Neural cell (in vitro differentiated cells): ENCODE measurements at regions not wholly inside any gene's neighbourhood (a gene's known extent, or its start where the extent isn't known, plus 50 kb on each side); places are given as distances from the start of the nearest gene placed in this dataset.

Experiments used
- H2AFZ ChIP-seq: fragments of 200-600, 300-800 bp; sonication (generic), shearing (Covaris generic); 2 replicates; pipeline ENCODE4 v1.6.0; 2014; ENCODE audit warnings: low read depth, mild to moderate bottlenecking, antibody characterized with exemption, low read length, moderate library complexity
- H3F3A ChIP-seq: fragments of 200-600 bp; shearing (Covaris generic); 2 replicates; pipeline ENCODE4 v1.6.1; 2016; ENCODE audit warnings: mild to moderate bottlenecking, moderate library complexity, mixed read lengths, antibody characterized with exemption, low read length; ENCODE audit not compliant: insufficient read depth, poor library complexity, severe bottlenecking
- H3K27ac ChIP-seq: fragments of 200-600, 300-800 bp; sonication (generic), shearing (Covaris generic); 2 replicates; pipeline ENCODE4 v1.5.1; 2014; ENCODE audit warnings: mild to moderate bottlenecking, low read length, moderate library complexity
- H3K27me3 ChIP-seq: fragments of 300-800, 200-600 bp; sonication (generic), shearing (Covaris generic); 2 replicates; pipeline ENCODE4 v1.6.0; 2014; ENCODE audit warnings: mild to moderate bottlenecking, low read depth, low read length, moderate library complexity; ENCODE audit not compliant: insufficient read depth
- H3K36me3 ChIP-seq: fragments of 300-800, 200-600 bp; sonication (generic), shearing (Covaris generic); 2 replicates; pipeline ENCODE4 v1.5.1; 2014; ENCODE audit warnings: mild to moderate bottlenecking, antibody characterized with exemption, low read length, moderate library complexity; ENCODE audit not compliant: insufficient read depth
- H3K4me2 ChIP-seq: fragments of 300-800, 200-600 bp; sonication (generic), shearing (Covaris generic); 2 replicates; pipeline ENCODE4 v1.6.0; 2014; ENCODE audit warnings: mild to moderate bottlenecking, low read length
- H3K4me3 ChIP-seq: fragments of 300-800, 200-600 bp; sonication (generic), shearing (Covaris generic); 2 replicates; pipeline ENCODE4 v1.5.1; 2014; ENCODE audit warnings: mild to moderate bottlenecking, low read length, moderate library complexity
- H3K79me2 ChIP-seq: fragments of 200-600 bp; shearing (Covaris generic); replicated peaks from 2 replicates; pipeline ENCODE4 v1.6.0; 2014; ENCODE audit warnings: mild to moderate bottlenecking, low read length, moderate library complexity; ENCODE audit not compliant: insufficient read depth
- H3K9ac ChIP-seq: fragments of 300-800, 200-600 bp; sonication (generic), shearing (Covaris generic); 2 replicates; pipeline ENCODE4 v1.6.1; 2016; ENCODE audit warnings: mild to moderate bottlenecking, low read length, mixed read lengths
- H3K9me2 ChIP-seq: fragments of 200-600 bp; shearing (Covaris generic); 2 replicates; pipeline ENCODE4 v1.6.1; 2016; ENCODE audit warnings: mild to moderate bottlenecking, low read length, mixed read lengths; ENCODE audit not compliant: insufficient read depth
- H3K9me3 ChIP-seq: fragments of 200-600, 300-800 bp; sonication (generic), shearing (Covaris generic); 2 replicates; pipeline ENCODE4 v1.6.1; 2016; ENCODE audit warnings: mild to moderate bottlenecking, mixed run types, low read length, moderate library complexity, mixed read lengths
- H4K20me1 ChIP-seq: fragments of 200-600 bp; shearing (Covaris generic); 2 replicates; pipeline ENCODE4 v1.6.1; 2016; ENCODE audit warnings: mild to moderate bottlenecking, mixed run types; ENCODE audit not compliant: insufficient read depth
- CTCF ChIP-seq: fragments of 450-650 bp; IDR thresholded peaks from 2 replicates; pipeline ENCODE4 v1.5.1; 2014; ENCODE audit warnings: antibody characterized with exemption, mild to moderate bottlenecking, moderate library complexity; ENCODE audit not compliant: poor library complexity, severe bottlenecking
- EP300 ChIP-seq: fragments of 450-650 bp; conservative IDR thresholded peaks from 2 replicates; pipeline ENCODE4 v1.6.1; 2014; ENCODE audit warnings: antibody characterized with exemption, mild to moderate bottlenecking, moderate library complexity; ENCODE audit not compliant: poor library complexity, severe bottlenecking
- EZH2 ChIP-seq: fragments of 200-600, 300-800 bp; shearing (Covaris generic), sonication (generic); IDR thresholded peaks from 2 replicates; pipeline ENCODE4 v1.6.1; 2014; ENCODE audit warnings: antibody characterized with exemption, low read length, borderline replicate concordance, mild to moderate bottlenecking; ENCODE audit not compliant: insufficient read depth, poor library complexity, severe bottlenecking
- MXI1 ChIP-seq: fragments of 450-650 bp; conservative IDR thresholded peaks from 2 replicates; pipeline ENCODE4 v1.6.1; 2014; ENCODE audit warnings: antibody characterized with exemption, mild to moderate bottlenecking; ENCODE audit not compliant: poor library complexity, severe bottlenecking
- POLR2AphosphoS5 ChIP-seq: IDR thresholded peaks from 2 replicates; pipeline ENCODE4 v1.6.1; 2012
- RAD21 ChIP-seq: fragments of 450-650 bp; conservative IDR thresholded peaks from 2 replicates; pipeline ENCODE4 v1.6.1; 2014; ENCODE audit warnings: antibody characterized with exemption, mild to moderate bottlenecking, moderate library complexity
- REST ChIP-seq: IDR thresholded peaks from 2 replicates; pipeline ENCODE4 v1.6.1; 2012; ENCODE audit warnings: borderline replicate concordance
- SMC3 ChIP-seq: fragments of 450-650 bp; conservative IDR thresholded peaks from 2 replicates; pipeline ENCODE4 v1.6.1; 2014; ENCODE audit warnings: antibody characterized with exemption, mild to moderate bottlenecking, moderate library complexity; ENCODE audit not compliant: poor library complexity
- TAF1 ChIP-seq: IDR thresholded peaks from 2 replicates; pipeline ENCODE4 v1.6.1; 2012; ENCODE audit warnings: low read depth

GRCh38 chr15:81075272-81075671 lies 58.8 kb upstream of the CFAP161 start:
- Histone ChIP-seq H4K20me1 (no peaks in the 10 kb centered on the region), H3K4me2 (no peak overlapping the region), H3K36me3 (no peaks in the 10 kb centered on the region), H2AFZ (no peak overlapping the region), H3K4me3 (no peak overlapping the region), H3K9ac (no peak overlapping the region), H3K9me2 (no peaks in the 10 kb centered on the region), H3K9me3 (no peaks in the 10 kb centered on the region), H3K79me2 (no peaks in the 10 kb centered on the region), H3K27ac (no peak overlapping the region), H3K27me3 (no peaks in the 10 kb centered on the region), H3F3A (no peaks in the 10 kb centered on the region)
- TF ChIP-seq EZH2 (no peak), REST (no peak), POLR2AphosphoS5 (no peak), CTCF (no peak), EP300 (no peak), SMC3 (no peak), RAD21 (no peak), TAF1 (no peak), MXI1 (no peak)

- Histone ChIP-seq H3K9me2 (no peaks in the 10 kb centered on the region), H3K79me2 (no peaks in the 10 kb centered on the region), H4K20me1 (no peaks in the 10 kb centered on the region), H3K36me3 (no peaks in the 10 kb centered on the region), H3K4me3 (no peak overlapping the region), H3F3A (no peaks in the 10 kb centered on the region), H3K27me3 (no peaks in the 10 kb centered on the region), H3K4me2 (no peak overlapping the region), H3K9ac (no peak overlapping the region), H3K9me3 (no peaks in the 10 kb centered on the region), H2AFZ (no peak overlapping the region), H3K27ac (no peak overlapping the region)
- TF ChIP-seq REST, result no peak
- no peak for TF ChIP-seq EP300
- no peak for TF ChIP-seq TAF1
- no peak for TF ChIP-seq MXI1
- TF ChIP-seq POLR2AphosphoS5, result no peak
- TF ChIP-seq EZH2, result no peak
- no peak for TF ChIP-seq SMC3
- TF ChIP-seq RAD21, result no peak
- TF ChIP-seq CTCF, result no peak
Observed at GRCh38 chr15:81080996-81081395, 53.1 kb upstream of the CFAP161 start.
